SK-N-SH treated with all-trans-retinoic acid at 6 μM for 48 hours (cell line): ENCODE measurements at regions not wholly inside any gene's neighbourhood (a gene's known extent, or its start where the extent isn't known, plus 50 kb on each side); places are given as distances from the start of the nearest gene placed in this dataset.

Experiments used
- ARNTL ChIP-seq: fragments of 450-650 bp; formaldehyde crosslinking; IDR thresholded peaks from 2 replicates; pipeline ENCODE4 v1.5.0; 2020; ENCODE audit warnings: low read depth, mild to moderate bottlenecking, moderate library complexity, borderline replicate concordance
- BACH2 ChIP-seq: fragments of 250-450 bp; sonication (Bioruptor Pico); IDR thresholded peaks from 2 replicates; pipeline ENCODE4 v1.9.0; 2021; ENCODE audit warnings: mild to moderate bottlenecking, borderline replicate concordance
- CREB5 ChIP-seq: fragments of 250-450 bp; sonication (Bioruptor Pico); IDR thresholded peaks from 2 replicates; pipeline ENCODE4 v1.5.1; 2020; ENCODE audit warnings: low read depth, mild to moderate bottlenecking, moderate library complexity
- CSDC2 ChIP-seq: fragments of 250-450 bp; sonication (Bioruptor Pico); IDR thresholded peaks from 2 replicates; pipeline ENCODE4 v1.5.0; 2020; ENCODE audit warnings: mild to moderate bottlenecking, moderate library complexity
- OSR1 ChIP-seq: fragments of 250-450 bp; sonication (Bioruptor Pico); IDR thresholded peaks from 2 replicates; pipeline ENCODE4 v1.8.0; 2022; ENCODE audit warnings: moderate library complexity, mild to moderate bottlenecking, inconsistent platforms
- RARB ChIP-seq: fragments of 250-450 bp; sonication (Bioruptor Pico); IDR thresholded peaks from 2 replicates; pipeline ENCODE4 v1.8.0; 2021; ENCODE audit warnings: mild to moderate bottlenecking, moderate library complexity
- SNAI2 ChIP-seq: fragments of 250-450 bp; sonication (Bioruptor Pico); IDR thresholded peaks from 2 replicates; pipeline ENCODE4 v1.5.0; 2020; ENCODE audit warnings: mild to moderate bottlenecking, moderate library complexity
- TCF4 ChIP-seq: fragments of 250-450 bp; sonication (Bioruptor Pico); IDR thresholded peaks from 2 replicates; pipeline ENCODE4 v1.8.0; 2021; ENCODE audit warnings: mild to moderate bottlenecking, moderate library complexity, borderline replicate concordance
- TOX ChIP-seq: fragments of 250-450 bp; sonication (Bioruptor Pico); IDR thresholded peaks from 2 replicates; pipeline ENCODE4 v1.8.0; 2021; ENCODE audit warnings: mild to moderate bottlenecking, moderate library complexity, borderline replicate concordance
- ZFP3 ChIP-seq: fragments of 250-450 bp; sonication (Bioruptor Pico); IDR thresholded peaks from 2 replicates; pipeline ENCODE4 v1.5.0; 2020; ENCODE audit warnings: mild to moderate bottlenecking, moderate library complexity
- ZFP30 ChIP-seq: fragments of 450-650 bp; formaldehyde crosslinking; IDR thresholded peaks from 2 replicates; pipeline ENCODE4 v1.5.0; 2022; ENCODE audit warnings: mild to moderate bottlenecking, moderate library complexity
- TF ChIP-seq, protein P1 (sequence below): fragments of 250-450 bp; sonication (Bioruptor Pico); IDR thresholded peaks from 2 replicates; pipeline ENCODE4 v1.5.1; 2021; ENCODE audit warnings: mild to moderate bottlenecking, moderate library complexity
- TF ChIP-seq, protein P2 (sequence below): fragments of 250-450 bp; sonication (Bioruptor Pico); IDR thresholded peaks from 2 replicates; pipeline ENCODE4 v1.8.0; 2020; ENCODE audit warnings: mild to moderate bottlenecking, moderate library complexity, borderline replicate concordance

GRCh38 chr15:46865155-46865554 lies 852.1 kb upstream of the SEMA6D start:
- TF ChIP-seq ZFP3 (no peak), ARNTL (no peak), RARB (CRISPR knock-in tag) (no peak), CREB5 (CRISPR knock-in tag) (no peak), ZFP30 (CRISPR knock-in tag) (no peak), TCF4 (CRISPR knock-in tag) (no peak), BACH2 (CRISPR knock-in tag) (no peak), CSDC2 (CRISPR knock-in tag) (no peak), OSR1 (CRISPR knock-in tag) (no peak), SNAI2 (CRISPR knock-in tag) (no peak), TOX (no peak)
- TF ChIP-seq, protein P1, sequence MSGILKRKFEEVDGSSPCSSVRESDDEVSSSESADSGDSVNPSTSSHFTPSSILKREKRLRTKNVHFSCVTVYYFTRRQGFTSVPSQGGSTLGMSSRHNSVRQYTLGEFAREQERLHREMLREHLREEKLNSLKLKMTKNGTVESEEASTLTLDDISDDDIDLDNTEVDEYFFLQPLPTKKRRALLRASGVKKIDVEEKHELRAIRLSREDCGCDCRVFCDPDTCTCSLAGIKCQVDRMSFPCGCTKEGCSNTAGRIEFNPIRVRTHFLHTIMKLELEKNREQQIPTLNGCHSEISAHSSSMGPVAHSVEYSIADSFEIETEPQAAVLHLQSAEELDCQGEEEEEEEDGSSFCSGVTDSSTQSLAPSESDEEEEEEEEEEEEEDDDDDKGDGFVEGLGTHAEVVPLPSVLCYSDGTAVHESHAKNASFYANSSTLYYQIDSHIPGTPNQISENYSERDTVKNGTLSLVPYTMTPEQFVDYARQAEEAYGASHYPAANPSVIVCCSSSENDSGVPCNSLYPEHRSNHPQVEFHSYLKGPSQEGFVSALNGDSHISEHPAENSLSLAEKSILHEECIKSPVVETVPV = no peak
- TF ChIP-seq, protein P2, sequence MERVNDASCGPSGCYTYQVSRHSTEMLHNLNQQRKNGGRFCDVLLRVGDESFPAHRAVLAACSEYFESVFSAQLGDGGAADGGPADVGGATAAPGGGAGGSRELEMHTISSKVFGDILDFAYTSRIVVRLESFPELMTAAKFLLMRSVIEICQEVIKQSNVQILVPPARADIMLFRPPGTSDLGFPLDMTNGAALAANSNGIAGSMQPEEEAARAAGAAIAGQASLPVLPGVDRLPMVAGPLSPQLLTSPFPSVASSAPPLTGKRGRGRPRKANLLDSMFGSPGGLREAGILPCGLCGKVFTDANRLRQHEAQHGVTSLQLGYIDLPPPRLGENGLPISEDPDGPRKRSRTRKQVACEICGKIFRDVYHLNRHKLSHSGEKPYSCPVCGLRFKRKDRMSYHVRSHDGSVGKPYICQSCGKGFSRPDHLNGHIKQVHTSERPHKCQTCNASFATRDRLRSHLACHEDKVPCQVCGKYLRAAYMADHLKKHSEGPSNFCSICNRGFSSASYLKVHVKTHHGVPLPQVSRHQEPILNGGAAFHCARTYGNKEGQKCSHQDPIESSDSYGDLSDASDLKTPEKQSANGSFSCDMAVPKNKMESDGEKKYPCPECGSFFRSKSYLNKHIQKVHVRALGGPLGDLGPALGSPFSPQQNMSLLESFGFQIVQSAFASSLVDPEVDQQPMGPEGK = no peak
